Body of pancreas (tissue), 4 donors: ENCODE measurements at regions not wholly inside any gene's neighbourhood (a gene's known extent, or its start where the extent isn't known, plus 50 kb on each side); places are given as distances from the start of the nearest gene placed in this dataset.
A peak's percentile ranks its signal among the peaks of the same experiment; 100 is the strongest.
"Not testable (repeated sequence)": the region's sequence is repeated elsewhere in the genome, so short reads cannot be mapped to it uniquely, and the experiment has no call there.

ENCODE experiments used
- ATAC-seq: fragments of 150-250 bp; one replicate; pipeline ENCODE4 v1.9.1; 2016
- DNase-seq, 4 donors: peaks; one replicate each; pipeline ENCODE4 v3.0.0-alpha.2; 2019
- H3K27ac ChIP-seq, 4 donors: fragments of 200-600 bp; sonication (generic); 1 replicate in 3 of 4; 2 replicates in 1 of 4; pipeline versions ENCODE4 v1.5.1 to v1.6.1; 2016 to 2019; ENCODE audit warnings: mild to moderate bottlenecking in 1 of 4, mixed read lengths in 1 of 4, moderate library complexity in 1 of 4
- H3K27me3 ChIP-seq, 2 donors: fragments of 200-600 bp; sonication (generic); one replicate each; pipeline ENCODE4 v1.6.0; 2016; ENCODE audit warnings: mild to moderate bottlenecking in 1 of 2
- H3K36me3 ChIP-seq, 2 donors: fragments of 200-600 bp; sonication (generic); replicated peaks in 1 of 2; 2 replicates each; pipeline ENCODE4 v1.5.1; 2016; ENCODE audit warnings: low read depth in 2 of 2; ENCODE audit not compliant: insufficient read depth in 1 of 2
- H3K4me1 ChIP-seq: fragments of 200-600 bp; sonication (generic); one replicate; pipeline ENCODE4 v1.6.0; 2016
- H3K4me3 ChIP-seq, 2 donors: fragments of 200-600 bp; sonication (generic); 1 replicate in 1 of 2; 2 replicates in 1 of 2; pipeline ENCODE4 v1.5.1; 2016 to 2019
- H3K9me3 ChIP-seq, 3 donors: fragments of 200-600 bp; sonication (generic); 1 replicate in 2 of 3; 2 replicates in 1 of 3; pipeline ENCODE4 v1.5.1; 2016
- POLR2A ChIP-seq, 3 donors: fragments of 450-650 bp; IDR thresholded peaks; one replicate each; pipeline ENCODE4 v1.6.1; 2016; ENCODE audit warnings: antibody characterized with exemption in 3 of 3, mild to moderate bottlenecking in 2 of 3
- WGBS, 2 donors: methylation state at CpG; one replicate each; pipeline ENCODE4 v1.1.5; 2017; 5-methylcytosine and 5-hydroxymethylcytosine counted together
- intact Hi-C: fragments of 100-400 bp; cut with DNase I; formaldehyde crosslinking; loops from one replicate; pipeline ENCODE4 v1.15.1; 2023
- TF ChIP-seq, protein P1 (sequence below), 7 experiments: fragments of 450-650 bp in 4 of 7; fragments of 200-600 bp in 3 of 7; sonication (generic) in 3 of 7; IDR thresholded peaks; one replicate each; pipeline ENCODE4 v1.5.1; 2016 to 2019; ENCODE audit warnings: antibody characterized with exemption in 7 of 7

DNA sequence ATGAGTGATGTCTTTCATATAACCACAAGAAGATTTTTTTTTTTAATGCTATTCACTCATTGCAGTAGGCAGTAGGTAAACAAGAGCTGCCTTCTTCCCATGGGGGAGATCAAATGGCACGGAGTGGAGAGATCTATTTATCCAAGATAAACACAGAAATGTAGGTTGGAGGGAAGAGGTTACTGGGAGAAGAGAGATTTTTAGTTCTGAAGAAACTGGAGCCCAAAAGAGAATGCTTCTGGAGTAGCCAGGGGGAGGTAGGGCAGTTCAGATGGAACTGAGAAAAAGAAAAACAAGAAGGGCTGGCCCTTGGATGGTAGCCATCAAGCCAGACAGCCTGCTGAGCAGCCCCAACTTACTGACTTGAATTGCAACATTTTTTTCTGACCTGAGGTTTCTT is 270.1 kb upstream of the TPK1 start:
- WGBS, 2 donors: 2 to 3% methylated on average over 1 of the region's 1 CpG
- ATAC-seq: no peak
- no peaks in the 10 kb centered on the region for H3K9me3 ChIP-seq
- no peak overlapping the region for H3K27ac ChIP-seq
- no peaks in the 10 kb centered on the region for H3K36me3 ChIP-seq
- TF ChIP-seq, protein P1, sequence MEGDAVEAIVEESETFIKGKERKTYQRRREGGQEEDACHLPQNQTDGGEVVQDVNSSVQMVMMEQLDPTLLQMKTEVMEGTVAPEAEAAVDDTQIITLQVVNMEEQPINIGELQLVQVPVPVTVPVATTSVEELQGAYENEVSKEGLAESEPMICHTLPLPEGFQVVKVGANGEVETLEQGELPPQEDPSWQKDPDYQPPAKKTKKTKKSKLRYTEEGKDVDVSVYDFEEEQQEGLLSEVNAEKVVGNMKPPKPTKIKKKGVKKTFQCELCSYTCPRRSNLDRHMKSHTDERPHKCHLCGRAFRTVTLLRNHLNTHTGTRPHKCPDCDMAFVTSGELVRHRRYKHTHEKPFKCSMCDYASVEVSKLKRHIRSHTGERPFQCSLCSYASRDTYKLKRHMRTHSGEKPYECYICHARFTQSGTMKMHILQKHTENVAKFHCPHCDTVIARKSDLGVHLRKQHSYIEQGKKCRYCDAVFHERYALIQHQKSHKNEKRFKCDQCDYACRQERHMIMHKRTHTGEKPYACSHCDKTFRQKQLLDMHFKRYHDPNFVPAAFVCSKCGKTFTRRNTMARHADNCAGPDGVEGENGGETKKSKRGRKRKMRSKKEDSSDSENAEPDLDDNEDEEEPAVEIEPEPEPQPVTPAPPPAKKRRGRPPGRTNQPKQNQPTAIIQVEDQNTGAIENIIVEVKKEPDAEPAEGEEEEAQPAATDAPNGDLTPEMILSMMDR (IDR thresholded peaks at IDR 0.05): no peak
- TF ChIP-seq POLR2A (IDR thresholded peaks at IDR 0.05): no peak
- intact Hi-C loops: no loop called here
- peak in 1 of 4 donors; percentile 9 for DNase-seq
- H3K4me3 ChIP-seq: no peak overlapping the region
- H3K27me3 ChIP-seq: no peaks in the 10 kb centered on the region
- no peaks in the 10 kb centered on the region for H3K4me1 ChIP-seq

DNA sequence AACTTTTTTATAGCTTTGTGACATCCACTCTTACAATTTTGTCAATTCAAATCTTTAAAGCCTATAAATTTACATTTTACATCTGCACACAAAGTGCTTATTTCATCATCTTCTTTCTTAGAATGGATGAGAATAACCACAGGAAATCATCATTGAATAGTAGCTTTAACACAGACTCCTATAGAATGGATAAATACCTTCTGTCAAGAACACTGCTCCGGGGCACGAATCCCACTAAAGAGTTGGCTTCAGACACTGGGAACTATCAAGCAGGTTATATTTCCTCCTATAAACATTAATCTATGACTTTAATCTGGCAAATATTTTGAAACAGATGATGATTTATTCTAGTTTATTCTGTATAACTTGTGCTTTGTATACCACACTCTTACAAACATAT is 269.7 kb upstream of the TPK1 start:
- 38 to 42% methylated on average over 2 of the region's 2 CpGs for WGBS, 2 donors
- Histone ChIP-seq H3K36me3 (no peaks in the 10 kb centered on the region), H3K27ac (no peak overlapping the region), H3K9me3 (no peaks in the 10 kb centered on the region), H3K4me1 (no peaks in the 10 kb centered on the region), H3K4me3 (no peak overlapping the region), H3K27me3 (no peaks in the 10 kb centered on the region)
- no peak for DNase-seq
- TF ChIP-seq, protein P1 (IDR thresholded peaks at IDR 0.05): no peak
- no peak for TF ChIP-seq POLR2A (IDR thresholded peaks at IDR 0.05)
- intact Hi-C loops: no loop called here
- no peak for ATAC-seq

DNA sequence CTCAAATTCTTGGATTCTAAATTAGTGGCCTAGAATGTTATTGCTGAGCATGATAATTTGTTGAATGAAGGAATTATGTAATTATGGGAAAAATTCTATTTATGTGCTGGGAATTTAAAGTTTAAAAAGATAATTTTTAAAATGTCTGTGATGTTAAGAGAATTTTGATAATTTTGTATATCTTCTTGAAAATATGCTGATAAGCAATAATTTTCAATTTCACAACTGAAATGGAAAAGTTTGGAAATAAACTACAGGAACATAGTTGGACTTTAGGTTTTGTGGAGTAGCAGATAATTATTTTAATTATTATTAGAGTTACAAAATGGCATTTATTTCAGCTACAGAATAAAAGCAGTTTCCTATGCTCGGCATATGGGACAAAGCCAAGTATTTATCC is 268.5 kb upstream of the TPK1 start:
- no peak for ATAC-seq
- TF ChIP-seq, protein P1 (IDR thresholded peaks at IDR 0.05): no peak
- no peak for TF ChIP-seq POLR2A (IDR thresholded peaks at IDR 0.05)
- Histone ChIP-seq H3K9me3 (no peaks in the 10 kb centered on the region), H3K4me1 (no peaks in the 10 kb centered on the region), H3K27me3 (no peaks in the 10 kb centered on the region), H3K36me3 (no peaks in the 10 kb centered on the region), H3K4me3 (no peak overlapping the region), H3K27ac (no peak overlapping the region)
- no peak for DNase-seq
- 74 to 77% methylated on average over 1 of the region's 1 CpG for WGBS, 2 donors
- intact Hi-C loops: no loop called here

DNA sequence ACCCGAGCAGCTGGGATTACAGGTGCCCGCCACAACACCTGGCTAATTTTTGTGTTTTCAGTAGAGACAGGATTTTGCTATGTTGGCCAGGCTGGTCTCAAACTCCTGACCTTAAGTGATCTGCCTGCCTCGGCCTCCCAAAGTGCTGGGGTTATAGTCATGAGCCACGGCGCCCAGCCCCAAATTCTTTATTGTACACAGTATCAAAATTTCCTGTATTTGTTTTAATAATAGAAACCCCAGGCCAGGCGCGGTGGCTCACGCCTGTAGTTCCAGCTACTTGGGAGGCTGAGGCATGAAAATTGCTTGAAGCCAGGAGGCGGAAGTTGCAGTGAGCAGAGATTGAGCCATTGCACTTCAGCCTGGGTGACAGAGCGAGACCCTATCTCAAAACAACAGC is 266.3 kb upstream of the TPK1 start:
- 82 to 86% methylated on average over 10 of the region's 10 CpGs for WGBS, 2 donors

DNA sequence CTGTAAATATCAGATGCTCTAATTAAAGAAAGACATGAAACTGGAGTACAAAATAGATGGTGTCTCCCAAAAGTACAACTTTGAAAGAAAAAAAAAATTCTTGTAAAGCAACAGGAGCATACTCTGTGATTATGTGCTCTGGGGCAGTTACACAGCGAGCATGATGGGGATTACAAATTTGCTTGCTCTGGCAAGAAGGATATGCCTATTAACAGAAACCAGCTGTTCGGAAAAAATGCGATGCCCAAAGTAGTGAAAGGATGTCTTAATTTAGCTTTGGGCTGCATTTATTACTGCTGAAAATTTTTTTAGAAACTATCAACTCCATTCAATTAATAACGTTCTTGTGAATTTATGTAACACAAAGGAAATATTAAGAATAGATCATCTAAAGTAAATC is 256.9 kb upstream of the TPK1 start:
- H3K4me3 ChIP-seq: no peak overlapping the region
- no peak for ATAC-seq
- no peak for DNase-seq
- no peaks in the 10 kb centered on the region for H3K9me3 ChIP-seq
- intact Hi-C loops: no loop called here
- no peaks in the 10 kb centered on the region for H3K4me1 ChIP-seq
- no peak overlapping the region for H3K27ac ChIP-seq
- no peak for TF ChIP-seq POLR2A (IDR thresholded peaks at IDR 0.05)
- TF ChIP-seq, protein P1 (IDR thresholded peaks at IDR 0.05): no peak
- H3K36me3 ChIP-seq: no peaks in the 10 kb centered on the region
- no peaks in the 10 kb centered on the region for H3K27me3 ChIP-seq
- WGBS, 2 donors: 61 to 62% methylated on average over 4 of the region's 4 CpGs

More for the DNA sequence above, 266.3 kb upstream of the TPK1 start:
- ATAC-seq, H3K4me1 ChIP-seq, DNase-seq, H3K9me3 ChIP-seq, intact Hi-C loops, H3K27me3 ChIP-seq, H3K36me3 ChIP-seq, H3K4me3 ChIP-seq, H3K27ac ChIP-seq: not testable (repeated sequence)
